Mucosa of descending colon (tissue), 3 donors: ENCODE measurements at regions not wholly inside any gene's neighbourhood (a gene's known extent, or its start where the extent isn't known, plus 50 kb on each side); places are given as distances from the start of the nearest gene placed in this dataset.

Experiments
- ATAC-seq: fragments of 200-7000 bp; cut with Tn5 transposase; one replicate; pipeline ENCODE4 v1.9.1; 2020; ENCODE audit warnings: mild to moderate bottlenecking, moderate library complexity
- DNase-seq, 3 donors: peaks; one replicate each; pipeline ENCODE4 v3.0.0-alpha.2; 2020
- H3K36me3 ChIP-seq: fragments of 200-600 bp; one replicate; pipeline ENCODE4 v1.8.0; 2021; ENCODE audit warnings: low read depth, mild to moderate bottlenecking
- H3K4me1 ChIP-seq: fragments of 200-600 bp; one replicate; pipeline ENCODE4 v1.8.0; 2021; ENCODE audit warnings: low read depth, mild to moderate bottlenecking
- H3K4me3 ChIP-seq: fragments of 200-600 bp; one replicate; pipeline ENCODE4 v1.8.0; 2021; ENCODE audit warnings: mild to moderate bottlenecking
- H3K9me3 ChIP-seq: fragments of 200-600 bp; one replicate; pipeline ENCODE4 v1.8.0; 2021; ENCODE audit warnings: mild to moderate bottlenecking
- CTCF ChIP-seq: fragments of 200-600 bp; IDR thresholded peaks from one replicate; pipeline ENCODE4 v1.8.0; 2022; ENCODE audit warnings: antibody characterized with exemption, mild to moderate bottlenecking
- intact Hi-C, 2 donors: fragments of 100-400 bp; cut with DNase I in 1 of 2; cut with micrococcal nuclease in 1 of 2; formaldehyde crosslinking; loops; one replicate each; pipeline versions ENCODE4 v1.11.0 to v1.11.1; 2022; cut with DNase I, micrococcal nuclease
- donor health status: DM: no; HTN: no; CAD: no; lungs with moderate emphysema.
- donor health status: DM: no; HTN: no; CAD: no.
- donor health status: DM: no; HTN: yes; CAD: no.

DNA sequence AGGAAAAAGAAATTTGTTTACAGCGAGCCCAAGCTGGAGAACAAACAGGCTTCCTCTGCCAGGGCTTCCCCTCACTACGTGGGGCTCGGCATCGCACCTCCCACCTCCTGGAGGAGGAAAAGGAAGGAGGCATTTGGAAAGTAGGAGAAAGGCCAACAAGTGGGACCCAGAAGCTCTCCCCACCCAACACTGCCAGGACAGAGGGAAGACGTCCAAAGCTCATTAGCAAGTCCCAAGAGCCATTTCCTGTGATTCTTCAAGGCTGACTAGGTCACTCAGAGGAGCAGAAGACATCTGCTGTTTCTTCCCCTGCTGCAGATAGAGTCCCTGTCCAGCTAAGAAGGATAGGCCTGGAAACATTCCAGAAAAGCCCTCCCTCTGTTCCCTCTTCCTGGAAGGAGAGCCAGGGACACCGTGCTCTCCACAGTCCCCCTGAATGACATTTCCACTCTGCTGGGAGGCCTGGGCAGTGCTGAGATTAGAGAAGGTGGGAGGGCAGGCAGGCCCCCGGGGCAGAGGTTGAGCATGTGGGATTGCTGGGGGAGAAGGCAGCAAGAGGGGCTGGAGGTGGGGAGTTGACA is 57.0 kb upstream of the NEURL1B start:
- DNase-seq (no peak), ATAC-seq (peak; percentile 6)
- intact Hi-C loops, result no loop called here
- H3K36me3 ChIP-seq, result no peaks in the 10 kb centered on the region
- peaks cover 5% of the 10 kb centered on the region for H3K4me1 ChIP-seq
- H3K4me3 ChIP-seq, result no peak overlapping the region
- no peak for TF ChIP-seq CTCF
- no peaks in the 10 kb centered on the region for H3K9me3 ChIP-seq

DNA sequence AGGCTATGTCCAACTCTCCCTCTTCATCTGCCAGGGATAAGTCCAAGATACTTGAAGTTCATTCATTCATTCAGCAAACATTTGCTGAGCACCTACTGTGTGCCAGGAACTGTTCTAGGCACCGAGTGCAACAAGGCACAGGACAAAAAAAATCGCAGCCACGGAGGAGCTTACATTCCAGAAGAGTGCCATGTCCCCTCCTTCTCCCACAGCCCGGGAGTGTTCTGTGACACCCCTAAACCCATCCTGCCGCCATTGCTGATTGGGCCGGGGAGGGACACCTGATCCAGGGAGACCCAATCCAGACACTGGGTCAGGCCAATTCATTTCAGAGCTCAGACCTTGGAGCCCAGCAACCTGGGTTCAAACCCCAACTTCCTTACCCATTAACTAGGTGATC is 58.1 kb upstream of the NEURL1B start:
- TF ChIP-seq CTCF, result no peak
- H3K4me3 ChIP-seq, result no peak overlapping the region
- no peaks in the 10 kb centered on the region for H3K9me3 ChIP-seq
- no peak for DNase-seq
- peaks cover 5% of the 10 kb centered on the region for H3K4me1 ChIP-seq
- H3K36me3 ChIP-seq, result no peaks in the 10 kb centered on the region
- ATAC-seq, result no peak
- intact Hi-C loops, result no loop called here

DNA sequence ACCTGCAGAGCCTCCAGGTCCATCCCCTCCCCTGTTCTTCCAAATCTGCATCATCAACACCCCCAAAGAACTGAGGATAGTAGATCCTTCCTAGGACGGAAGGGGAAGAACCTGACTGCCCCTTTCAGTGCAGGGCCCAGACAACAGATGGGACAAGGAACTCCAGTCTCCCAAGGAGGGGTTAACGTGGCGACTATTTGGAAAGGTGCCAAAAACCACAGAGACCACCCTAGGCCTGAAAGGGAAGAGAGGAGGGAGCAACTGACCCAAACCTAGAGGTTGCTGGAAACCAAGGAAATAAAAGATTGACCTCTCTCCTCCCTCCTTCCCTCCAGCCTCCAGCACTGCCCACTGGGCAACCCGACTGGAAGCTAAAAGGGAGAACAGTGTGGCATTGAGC is 59.7 kb upstream of the NEURL1B start:
- no peak for ATAC-seq
- Histone ChIP-seq H3K4me1 (peaks cover 3% of the 10 kb centered on the region), H3K9me3 (no peaks in the 10 kb centered on the region), H3K4me3 (no peak overlapping the region), H3K36me3 (no peaks in the 10 kb centered on the region)
- no peak for TF ChIP-seq CTCF
- no peak for DNase-seq
- intact Hi-C loops, result no loop called here

- no peak for TF ChIP-seq CTCF
- no peak for DNase-seq
- intact Hi-C loops, result no loop called here
These were observed 61.6 kb upstream of the NEURL1B start for GRCh38 chr5:172579403-172579990.

DNA sequence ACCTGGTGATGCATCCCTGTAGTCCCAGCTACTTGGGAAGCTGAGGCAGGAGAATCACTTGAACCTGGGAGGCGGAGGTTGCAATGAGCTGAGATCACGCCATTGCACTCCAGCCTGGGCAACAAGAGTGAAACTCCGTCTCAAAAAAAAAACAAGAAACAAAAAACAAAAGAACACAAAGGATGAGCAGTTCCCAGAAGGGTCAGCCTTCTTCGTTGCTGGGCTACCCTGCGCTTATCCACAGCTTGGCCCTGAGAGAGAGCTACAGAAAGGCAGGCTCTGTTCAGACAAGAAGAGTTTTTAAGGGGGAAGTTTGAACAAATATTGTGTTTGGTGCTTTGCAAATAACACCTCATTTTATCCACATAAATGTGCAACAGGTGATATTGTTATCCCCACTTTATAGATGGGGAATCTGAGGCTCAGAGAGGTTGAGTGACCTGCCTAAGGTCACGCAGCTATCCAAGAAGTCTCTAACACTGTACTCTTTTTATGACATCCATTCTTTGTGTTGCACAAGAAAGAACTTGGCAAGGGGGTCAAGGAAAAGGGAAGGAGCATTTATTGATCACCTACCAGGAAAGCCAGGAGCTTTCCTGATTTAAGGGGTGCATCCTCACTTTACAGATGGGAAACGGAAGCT is 63.7 kb upstream of the NEURL1B start:
- DNase-seq (no peak), ATAC-seq (no peak)
- Histone ChIP-seq H3K4me3 (no peak overlapping the region), H3K36me3 (no peaks in the 10 kb centered on the region), H3K4me1 (no peaks in the 10 kb centered on the region), H3K9me3 (no peaks in the 10 kb centered on the region)
- intact Hi-C loops, result no loop called here
- TF ChIP-seq CTCF, result no peak

More at GRCh38 chr5:172579403-172579990, 61.6 kb upstream of the NEURL1B start:
- no peaks in the 10 kb centered on the region for H3K4me1 ChIP-seq
- no peak for ATAC-seq
- no peaks in the 10 kb centered on the region for H3K9me3 ChIP-seq
- no peaks in the 10 kb centered on the region for H3K36me3 ChIP-seq
- no peak overlapping the region for H3K4me3 ChIP-seq
